ENCODE measurements at regions not wholly inside any gene's neighbourhood (a gene's known extent, or its start where the extent isn't known, plus 50 kb on each side); places are given as distances from the start of the nearest gene placed in this dataset.
A peak's percentile ranks its signal among the peaks of the same experiment; 100 is the strongest.

- no peak for TF ChIP-seq CTCF (IDR thresholded peaks at IDR 0.05; ENCODE audit: low read depth, low read length)
- H3K36me3 ChIP-seq, result no peaks in the 10 kb centered on the region
- DNase-seq, result no peak
- peaks cover 6% of the 10 kb centered on the region for H3K9me3 ChIP-seq (ENCODE audit: severe bottlenecking)
- H3K27ac ChIP-seq, result no peak overlapping the region
- no peaks in the 10 kb centered on the region for H3K27me3 ChIP-seq (ENCODE audit: insufficient read depth, low read depth, severe bottlenecking)
- H3K4me3 ChIP-seq (ENCODE audit: low read depth, low read length), result no peak overlapping the region
Observed at GRCh38 chr9:81417299-81417675, 272.1 kb downstream of the TLE1 start.

- TF ChIP-seq CTCF (IDR thresholded peaks at IDR 0.05; ENCODE audit: low read depth, low read length), result no peak
- Histone ChIP-seq H3K9me3 (ENCODE audit: severe bottlenecking) (peaks cover 6% of the 10 kb centered on the region), H3K27me3 (ENCODE audit: insufficient read depth, low read depth, severe bottlenecking) (no peaks in the 10 kb centered on the region), H3K4me3 (ENCODE audit: low read depth, low read length) (no peak overlapping the region), H3K27ac (no peak overlapping the region), H3K36me3 (no peaks in the 10 kb centered on the region)
- DNase-seq, result no peak
Observed at GRCh38 chr9:81416476-81417298, 272.7 kb downstream of the TLE1 start.

GRCh38 chr9:81414836-81415235 lies 274.5 kb downstream of the TLE1 start:
- Histone ChIP-seq H3K9me3 (ENCODE audit: severe bottlenecking) (no peaks in the 10 kb centered on the region), H3K27ac (no peak overlapping the region), H3K27me3 (ENCODE audit: insufficient read depth, low read depth, severe bottlenecking) (no peaks in the 10 kb centered on the region), H3K36me3 (no peaks in the 10 kb centered on the region), H3K4me3 (ENCODE audit: low read depth, low read length) (no peak overlapping the region)
- DNase-seq, result no peak
- no peak for TF ChIP-seq CTCF (IDR thresholded peaks at IDR 0.05; ENCODE audit: low read depth, low read length)

- Histone ChIP-seq H3K36me3 (no peaks in the 10 kb centered on the region), H3K4me3 (ENCODE audit: low read depth, low read length) (no peak overlapping the region), H3K9me3 (ENCODE audit: severe bottlenecking) (no peaks in the 10 kb centered on the region), H3K27ac (no peak overlapping the region), H3K27me3 (ENCODE audit: insufficient read depth, low read depth, severe bottlenecking) (no peaks in the 10 kb centered on the region)
- no peak for DNase-seq
- no peak for TF ChIP-seq CTCF (IDR thresholded peaks at IDR 0.05; ENCODE audit: low read depth, low read length)
Observed at GRCh38 chr9:81411961-81412360, 277.4 kb downstream of the TLE1 start.

GRCh38 chr9:81410201-81410600 lies 279.1 kb downstream of the TLE1 start:
- no peak for TF ChIP-seq CTCF (IDR thresholded peaks at IDR 0.05; ENCODE audit: low read depth, low read length)
- Histone ChIP-seq H3K4me3 (ENCODE audit: low read depth, low read length) (no peak overlapping the region; the same call in 1 of the 2 replicates), H3K36me3 (no peaks in the 10 kb centered on the region), H3K9me3 (ENCODE audit: severe bottlenecking) (no peaks in the 10 kb centered on the region), H3K27me3 (ENCODE audit: insufficient read depth, low read depth, severe bottlenecking) (no peaks in the 10 kb centered on the region), H3K27ac (peak overlapping the region; percentile 53)
- DNase-seq, result peak; percentile 27

- H3K9me3 ChIP-seq (ENCODE audit: severe bottlenecking), result no peaks in the 10 kb centered on the region
- no peak overlapping the region for H3K4me3 ChIP-seq (ENCODE audit: low read depth, low read length)
- H3K27ac ChIP-seq, result no peak overlapping the region
- TF ChIP-seq CTCF (IDR thresholded peaks at IDR 0.05; ENCODE audit: low read depth, low read length), result no peak
- no peaks in the 10 kb centered on the region for H3K27me3 ChIP-seq (ENCODE audit: insufficient read depth, low read depth, severe bottlenecking)
- no peak for DNase-seq
- no peaks in the 10 kb centered on the region for H3K36me3 ChIP-seq
Observed at GRCh38 chr9:81408951-81409350, 280.4 kb downstream of the TLE1 start.

Data from WERI-Rb-1 (cell line).